ENCODE measurements at regions not wholly inside any gene's neighbourhood (a gene's known extent, or its start where the extent isn't known, plus 50 kb on each side); places are given as distances from the start of the nearest gene placed in this dataset.

- no peaks in the 10 kb centered on the region for H3K36me3 ChIP-seq
- WGBS, 5 donors, result 66 to 75% (median 74%) methylated on average over 2 of the region's 2 CpGs
- no peak overlapping the region for H3K4me3 ChIP-seq
- no peak for DNase-seq
- no peaks in the 10 kb centered on the region for H3K27me3 ChIP-seq
- intact Hi-C loops (cut with DNase I; ENCODE audit: low total_unique reads), result no loop called here
- peaks cover 0 to 9% (median 3%) of the 10 kb centered on the region in 4 donors for H3K4me1 ChIP-seq
- no peaks in the 10 kb centered on the region for H3K9me3 ChIP-seq
- H3K27ac ChIP-seq, result no peak overlapping the region
- no peak for TF ChIP-seq POLR2A (IDR thresholded peaks at IDR 0.05)
- TF ChIP-seq EP300 (IDR thresholded peaks at IDR 0.05), result no peak
- TF ChIP-seq POLR2AphosphoS5 (IDR thresholded peaks at IDR 0.05), result no peak
- no peak for TF ChIP-seq CTCF (IDR thresholded peaks at IDR 0.05)
Measured at GRCh38 chr1:200334661-200335256, 75.1 kb downstream of the ZNF281 start.

- Histone ChIP-seq H3K4me3 (no peak overlapping the region), H3K27ac (no peak overlapping the region), H3K36me3 (no peaks in the 10 kb centered on the region), H3K4me1 (peaks cover 0 to 9% (median 3%) of the 10 kb centered on the region in 4 donors), H3K9me3 (no peaks in the 10 kb centered on the region), H3K27me3 (no peaks in the 10 kb centered on the region)
- TF ChIP-seq CTCF (IDR thresholded peaks at IDR 0.05) (no peak), EP300 (IDR thresholded peaks at IDR 0.05) (no peak), POLR2AphosphoS5 (IDR thresholded peaks at IDR 0.05) (no peak), POLR2A (IDR thresholded peaks at IDR 0.05) (no peak)
- DNase-seq, result no peak
- WGBS, 5 donors, result 91 to 97% (median 94%) methylated on average over 7 of the region's 7 CpGs
- intact Hi-C loops (cut with DNase I; ENCODE audit: low total_unique reads), result no loop called here
Measured at GRCh38 chr1:200333329-200333728, 76.5 kb downstream of the ZNF281 start.

- Histone ChIP-seq H3K36me3 (no peaks in the 10 kb centered on the region), H3K27ac (no peak overlapping the region), H3K4me3 (no peak overlapping the region), H3K9me3 (no peaks in the 10 kb centered on the region), H3K4me1 (peaks cover 0 to 9% (median 3%) of the 10 kb centered on the region in 4 donors), H3K27me3 (no peaks in the 10 kb centered on the region)
- TF ChIP-seq CTCF (IDR thresholded peaks at IDR 0.05), result no peak
- TF ChIP-seq POLR2A (IDR thresholded peaks at IDR 0.05), result no peak
- no peak for TF ChIP-seq EP300 (IDR thresholded peaks at IDR 0.05)
- no peak for TF ChIP-seq POLR2AphosphoS5 (IDR thresholded peaks at IDR 0.05)
- no peak for DNase-seq
- intact Hi-C loops (cut with DNase I; ENCODE audit: low total_unique reads), result no loop called here
Measured at GRCh38 chr1:200332716-200333115, 77.1 kb downstream of the ZNF281 start.

GRCh38 chr1:200330741-200331428, 79.0 kb downstream of the ZNF281 start:
- H3K9me3 ChIP-seq, result no peaks in the 10 kb centered on the region
- DNase-seq, result no peak
- H3K36me3 ChIP-seq, result no peaks in the 10 kb centered on the region
- TF ChIP-seq EP300 (IDR thresholded peaks at IDR 0.05) (no peak), POLR2AphosphoS5 (IDR thresholded peaks at IDR 0.05) (no peak), CTCF (IDR thresholded peaks at IDR 0.05) (no peak), POLR2A (IDR thresholded peaks at IDR 0.05) (no peak)
- intact Hi-C loops (cut with DNase I; ENCODE audit: low total_unique reads), result no loop called here
- no peaks in the 10 kb centered on the region for H3K4me1 ChIP-seq
- no peak overlapping the region for H3K4me3 ChIP-seq
- H3K27ac ChIP-seq, result no peak overlapping the region
- 66 to 77% (median 70%) methylated on average over 15 of the region's 15 CpGs for WGBS, 5 donors
- no peaks in the 10 kb centered on the region for H3K27me3 ChIP-seq
